ENCODE measurements at regions not wholly inside any gene's neighbourhood (a gene's known extent, or its start where the extent isn't known, plus 50 kb on each side); places are given as distances from the start of the nearest gene placed in this dataset.
A peak's percentile ranks its signal among the peaks of the same experiment; 100 is the strongest.

DNA sequence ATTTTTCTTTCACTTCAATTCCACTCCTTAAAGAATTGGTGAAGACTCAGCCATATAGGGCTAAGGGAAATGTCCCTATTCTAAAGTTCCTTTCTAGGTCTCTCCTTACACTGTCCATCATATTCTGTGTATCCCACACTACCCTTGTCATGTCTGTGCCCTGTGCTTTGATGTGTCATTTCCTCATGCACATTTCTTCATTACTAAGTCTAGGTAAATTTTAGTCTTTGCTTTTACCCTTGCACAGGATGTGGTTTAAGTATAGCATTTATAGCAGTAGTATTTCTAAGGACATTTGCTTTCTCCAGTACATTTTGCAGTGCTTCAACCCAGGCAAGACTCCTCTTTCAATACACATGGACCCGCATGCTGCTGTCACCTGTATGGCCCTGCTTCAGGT lies 221.5 kb upstream of the ACVR2A start:
- DNase-seq = no peak
- Mint-ChIP-seq H3K9me3 (no peaks in the 10 kb centered on the region), H3K4me1 (peaks cover 9% of the 10 kb centered on the region), H3K27me3 (no peaks in the 10 kb centered on the region), H3K27ac (no peak overlapping the region), H3K36me3 (ENCODE audit: low read depth) (no peaks in the 10 kb centered on the region), H3K4me3 (no peak overlapping the region)
- intact Hi-C loops (cut with micrococcal nuclease) = no loop called here
- POLR2A ChIA-PET = no interaction called here
- TF ChIP-seq, protein P1, sequence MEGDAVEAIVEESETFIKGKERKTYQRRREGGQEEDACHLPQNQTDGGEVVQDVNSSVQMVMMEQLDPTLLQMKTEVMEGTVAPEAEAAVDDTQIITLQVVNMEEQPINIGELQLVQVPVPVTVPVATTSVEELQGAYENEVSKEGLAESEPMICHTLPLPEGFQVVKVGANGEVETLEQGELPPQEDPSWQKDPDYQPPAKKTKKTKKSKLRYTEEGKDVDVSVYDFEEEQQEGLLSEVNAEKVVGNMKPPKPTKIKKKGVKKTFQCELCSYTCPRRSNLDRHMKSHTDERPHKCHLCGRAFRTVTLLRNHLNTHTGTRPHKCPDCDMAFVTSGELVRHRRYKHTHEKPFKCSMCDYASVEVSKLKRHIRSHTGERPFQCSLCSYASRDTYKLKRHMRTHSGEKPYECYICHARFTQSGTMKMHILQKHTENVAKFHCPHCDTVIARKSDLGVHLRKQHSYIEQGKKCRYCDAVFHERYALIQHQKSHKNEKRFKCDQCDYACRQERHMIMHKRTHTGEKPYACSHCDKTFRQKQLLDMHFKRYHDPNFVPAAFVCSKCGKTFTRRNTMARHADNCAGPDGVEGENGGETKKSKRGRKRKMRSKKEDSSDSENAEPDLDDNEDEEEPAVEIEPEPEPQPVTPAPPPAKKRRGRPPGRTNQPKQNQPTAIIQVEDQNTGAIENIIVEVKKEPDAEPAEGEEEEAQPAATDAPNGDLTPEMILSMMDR (IDR thresholded peaks at IDR 0.05) = no peak
- CTCF ChIA-PET = no interaction called here
- ATAC-seq (ENCODE audit: low read depth) = peak; percentile 61

DNA sequence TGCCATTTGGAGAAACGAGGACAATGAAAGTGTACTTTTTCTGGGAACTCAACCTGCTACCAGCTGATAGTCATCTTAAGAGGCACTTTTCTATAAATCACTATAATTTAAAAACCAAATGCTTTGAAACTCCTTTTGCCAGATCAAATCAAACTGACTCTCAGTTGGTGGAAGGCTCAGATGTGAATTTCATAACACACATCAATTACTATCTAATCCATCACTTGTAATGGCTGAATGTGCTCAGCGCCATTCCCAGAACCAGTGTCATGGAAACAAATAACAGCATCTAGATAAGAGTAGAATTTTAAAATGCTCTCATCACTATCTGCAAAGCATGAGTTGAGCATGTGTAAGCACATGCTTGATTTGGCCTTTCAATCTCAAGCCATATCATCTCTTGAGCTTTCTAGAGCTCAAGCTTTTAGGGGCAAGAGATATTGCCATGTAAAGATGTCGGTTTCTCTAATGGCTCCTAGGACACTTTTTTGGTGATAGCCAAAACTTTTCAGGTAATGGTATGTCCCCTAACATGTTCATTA lies 223.1 kb upstream of the ACVR2A start:
- CTCF ChIA-PET = no interaction called here

DNA sequence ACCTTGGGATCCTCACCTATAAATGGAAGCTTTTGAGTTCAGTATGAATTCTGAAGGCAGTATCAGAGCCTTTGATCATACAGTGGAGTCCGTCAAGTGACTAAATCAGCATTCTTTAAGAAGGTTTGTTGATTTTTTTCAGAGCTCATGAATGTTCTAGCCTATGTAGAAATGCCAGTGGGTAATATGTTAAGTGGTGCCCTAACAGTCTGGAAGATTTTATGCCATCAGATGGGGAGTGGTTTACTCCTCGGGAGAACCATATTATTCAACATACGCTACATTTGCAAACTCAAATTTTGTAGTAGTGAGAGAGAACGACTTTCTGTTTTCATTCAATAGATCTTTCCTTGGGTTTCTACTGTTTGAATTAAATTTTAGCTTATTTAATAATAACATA lies 225.0 kb upstream of the ACVR2A start:
- intact Hi-C loops (cut with micrococcal nuclease) = no loop called here
- ChIA-PET POLR2A (interaction anchor here (0.6 to 1.3 kb wide), 2 partner anchors 9 to 1402 kb away, joined by 3 to 13 read pairs; no protein-coding TSS in a partner anchor), CTCF (interaction anchor here (0.7 kb wide), 1 partner anchor 19 kb away, joined by 4 read pairs; no protein-coding TSS in a partner anchor)
- Mint-ChIP-seq H3K36me3 (ENCODE audit: low read depth) (no peaks in the 10 kb centered on the region), H3K4me1 (peaks cover 9% of the 10 kb centered on the region), H3K27ac (no peak overlapping the region), H3K4me3 (no peak overlapping the region), H3K9me3 (no peaks in the 10 kb centered on the region), H3K27me3 (peaks cover 3% of the 10 kb centered on the region)
- TF ChIP-seq, protein P1 (IDR thresholded peaks at IDR 0.05) = no peak
- ATAC-seq (ENCODE audit: low read depth) (no peak), DNase-seq (no peak)

More for the DNA sequence above, 223.1 kb upstream of the ACVR2A start:
- Mint-ChIP-seq H3K27ac (no peak overlapping the region), H3K27me3 (peaks cover under 1% of the 10 kb centered on the region), H3K9me3 (no peaks in the 10 kb centered on the region), H3K36me3 (ENCODE audit: low read depth) (no peaks in the 10 kb centered on the region), H3K4me3 (no peak overlapping the region), H3K4me1 (peaks cover 9% of the 10 kb centered on the region)
- DNase-seq (no peak), ATAC-seq (ENCODE audit: low read depth) (no peak)
- intact Hi-C loops (cut with micrococcal nuclease) = no loop called here
- POLR2A ChIA-PET = no interaction called here
- TF ChIP-seq, protein P1 (IDR thresholded peaks at IDR 0.05) = no peak

DNA sequence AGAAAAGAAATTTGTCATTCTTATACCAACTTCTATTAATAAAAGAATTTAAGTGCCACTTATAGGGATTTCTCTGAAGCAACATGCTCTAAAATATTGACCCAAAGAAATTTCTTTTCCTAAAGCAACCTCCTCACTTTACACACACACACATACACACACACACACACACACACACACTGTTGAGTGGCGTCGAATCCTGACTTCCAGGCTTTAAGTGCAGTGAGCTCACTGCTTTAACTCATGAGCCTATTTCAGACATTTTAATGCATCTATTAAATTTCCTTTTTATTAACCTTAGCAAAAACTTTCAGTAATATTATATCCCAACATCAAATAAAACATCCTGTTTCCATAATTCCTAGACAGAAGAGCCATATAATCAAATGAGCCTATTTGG lies 229.1 kb upstream of the ACVR2A start:
- peaks cover 3% of the 10 kb centered on the region for H3K27me3 Mint-ChIP-seq
- CTCF ChIA-PET = no interaction called here
- TF ChIP-seq, protein P1 (IDR thresholded peaks at IDR 0.05) = no peak
- H3K36me3 Mint-ChIP-seq (ENCODE audit: low read depth) = no peaks in the 10 kb centered on the region
- H3K27ac Mint-ChIP-seq = no peak overlapping the region
- DNase-seq (no peak), ATAC-seq (ENCODE audit: low read depth) (no peak)
- POLR2A ChIA-PET = no interaction called here
- H3K4me3 Mint-ChIP-seq = no peak overlapping the region
- intact Hi-C loops (cut with micrococcal nuclease) = no loop called here
- no peaks in the 10 kb centered on the region for H3K9me3 Mint-ChIP-seq
- no peaks in the 10 kb centered on the region for H3K4me1 Mint-ChIP-seq

DNA sequence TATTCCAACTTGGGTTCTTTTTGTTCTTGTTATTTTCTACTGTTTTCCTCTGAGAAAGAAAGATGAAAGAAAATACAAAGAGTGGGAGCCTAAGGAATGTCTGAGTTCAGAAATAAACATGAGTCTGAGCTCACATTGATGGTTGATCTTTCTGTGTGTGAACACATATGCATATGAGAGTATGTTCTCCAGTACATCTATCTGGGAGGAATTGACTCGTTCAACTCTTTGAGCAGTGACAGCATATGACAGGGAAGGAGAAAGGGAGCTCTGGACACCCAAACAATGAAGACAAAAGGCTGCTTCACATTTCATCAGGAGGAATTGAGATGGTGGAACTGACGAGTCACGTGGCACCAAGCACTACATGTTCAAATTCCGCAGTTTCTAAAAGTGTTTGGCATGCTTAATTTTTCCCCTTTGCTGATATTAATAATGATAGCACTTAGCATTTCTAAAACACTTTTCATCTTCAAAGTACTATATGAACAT lies 229.8 kb upstream of the ACVR2A start:
- POLR2A ChIA-PET = no interaction called here

More for the DNA sequence above, 229.8 kb upstream of the ACVR2A start:
- Mint-ChIP-seq H3K36me3 (ENCODE audit: low read depth) (no peaks in the 10 kb centered on the region), H3K9me3 (no peaks in the 10 kb centered on the region), H3K4me1 (no peaks in the 10 kb centered on the region), H3K4me3 (no peak overlapping the region), H3K27me3 (peaks cover 3% of the 10 kb centered on the region), H3K27ac (no peak overlapping the region)
- TF ChIP-seq, protein P1 (IDR thresholded peaks at IDR 0.05) = no peak
- intact Hi-C loops (cut with micrococcal nuclease) = no loop called here
- CTCF ChIA-PET = no interaction called here
- DNase-seq (no peak), ATAC-seq (ENCODE audit: low read depth) (no peak)
